ENCODE measurements at regions not wholly inside any gene's neighbourhood (a gene's known extent, or its start where the extent isn't known, plus 50 kb on each side); places are given as distances from the start of the nearest gene placed in this dataset.

DNA sequence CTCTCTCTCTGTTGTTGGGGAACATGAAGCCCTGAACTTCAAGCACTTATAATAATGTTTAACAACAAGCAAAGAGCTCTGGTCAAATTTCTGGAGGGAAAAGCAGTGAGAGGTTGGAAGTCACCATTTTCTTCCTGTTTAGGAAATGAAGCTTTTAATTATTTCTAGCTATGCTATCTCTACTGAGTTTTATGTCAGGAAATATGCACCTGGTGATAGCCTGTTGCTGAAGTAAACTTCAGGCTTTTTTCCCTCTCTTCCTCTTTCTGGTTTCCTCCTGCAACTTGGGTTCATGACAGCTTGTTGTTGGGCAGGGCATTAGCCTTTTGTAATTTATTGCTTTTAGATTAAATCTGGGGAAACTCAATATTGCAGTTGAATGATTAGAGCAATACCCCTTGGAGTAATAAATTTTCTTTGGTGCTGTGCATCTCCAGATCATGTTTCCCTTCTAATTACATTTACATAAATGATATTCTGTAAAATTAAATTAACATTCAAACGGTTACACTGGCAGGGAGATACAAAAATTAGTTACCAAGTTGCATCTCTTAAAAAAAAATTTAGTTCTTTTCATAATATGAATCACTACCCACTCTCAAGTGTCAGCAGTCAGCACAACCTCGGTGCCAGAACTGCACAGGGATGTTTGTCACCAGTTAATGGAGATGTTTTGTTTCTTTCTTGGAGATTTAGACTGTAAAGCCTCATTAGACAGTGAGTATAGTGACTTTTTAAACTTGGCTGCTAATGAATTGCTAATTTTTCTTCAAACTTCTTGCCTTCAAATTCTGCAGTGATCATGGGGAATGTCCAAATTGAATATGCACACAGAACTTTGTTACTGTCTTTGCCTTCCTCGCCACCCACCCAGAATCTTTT, 466.6 kb upstream of the ETAA1 start:
- TF ChIP-seq, protein P1, sequence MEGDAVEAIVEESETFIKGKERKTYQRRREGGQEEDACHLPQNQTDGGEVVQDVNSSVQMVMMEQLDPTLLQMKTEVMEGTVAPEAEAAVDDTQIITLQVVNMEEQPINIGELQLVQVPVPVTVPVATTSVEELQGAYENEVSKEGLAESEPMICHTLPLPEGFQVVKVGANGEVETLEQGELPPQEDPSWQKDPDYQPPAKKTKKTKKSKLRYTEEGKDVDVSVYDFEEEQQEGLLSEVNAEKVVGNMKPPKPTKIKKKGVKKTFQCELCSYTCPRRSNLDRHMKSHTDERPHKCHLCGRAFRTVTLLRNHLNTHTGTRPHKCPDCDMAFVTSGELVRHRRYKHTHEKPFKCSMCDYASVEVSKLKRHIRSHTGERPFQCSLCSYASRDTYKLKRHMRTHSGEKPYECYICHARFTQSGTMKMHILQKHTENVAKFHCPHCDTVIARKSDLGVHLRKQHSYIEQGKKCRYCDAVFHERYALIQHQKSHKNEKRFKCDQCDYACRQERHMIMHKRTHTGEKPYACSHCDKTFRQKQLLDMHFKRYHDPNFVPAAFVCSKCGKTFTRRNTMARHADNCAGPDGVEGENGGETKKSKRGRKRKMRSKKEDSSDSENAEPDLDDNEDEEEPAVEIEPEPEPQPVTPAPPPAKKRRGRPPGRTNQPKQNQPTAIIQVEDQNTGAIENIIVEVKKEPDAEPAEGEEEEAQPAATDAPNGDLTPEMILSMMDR (conservative IDR thresholded peaks at IDR 0.05; ENCODE audit: low read depth, low read length) = no peak
- no peak for TF ChIP-seq RAD21 (IDR thresholded peaks at IDR 0.05; ENCODE audit: low read length)
- no peak for TF ChIP-seq MAZ (IDR thresholded peaks at IDR 0.05; ENCODE audit: borderline replicate concordance, low read depth, low read length)
- no peak for TF ChIP-seq CHD1 (IDR thresholded peaks at IDR 0.05; ENCODE audit: low read depth, low read length)
- TF ChIP-seq SMC3 (IDR thresholded peaks at IDR 0.05; ENCODE audit: low read depth, low read length) = no peak
- no peak for TF ChIP-seq POLR2A (IDR thresholded peaks at IDR 0.05; ENCODE audit: low read depth, low read length)
- TF ChIP-seq RCOR1 (IDR thresholded peaks at IDR 0.05; ENCODE audit: insufficient replicate concordance, low read length) = no peak
- TF ChIP-seq, protein P2, sequence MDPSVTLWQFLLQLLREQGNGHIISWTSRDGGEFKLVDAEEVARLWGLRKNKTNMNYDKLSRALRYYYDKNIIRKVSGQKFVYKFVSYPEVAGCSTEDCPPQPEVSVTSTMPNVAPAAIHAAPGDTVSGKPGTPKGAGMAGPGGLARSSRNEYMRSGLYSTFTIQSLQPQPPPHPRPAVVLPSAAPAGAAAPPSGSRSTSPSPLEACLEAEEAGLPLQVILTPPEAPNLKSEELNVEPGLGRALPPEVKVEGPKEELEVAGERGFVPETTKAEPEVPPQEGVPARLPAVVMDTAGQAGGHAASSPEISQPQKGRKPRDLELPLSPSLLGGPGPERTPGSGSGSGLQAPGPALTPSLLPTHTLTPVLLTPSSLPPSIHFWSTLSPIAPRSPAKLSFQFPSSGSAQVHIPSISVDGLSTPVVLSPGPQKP (IDR thresholded peaks at IDR 0.05; ENCODE audit: borderline replicate concordance, low read depth, low read length) = no peak
- TF ChIP-seq, protein P3, sequence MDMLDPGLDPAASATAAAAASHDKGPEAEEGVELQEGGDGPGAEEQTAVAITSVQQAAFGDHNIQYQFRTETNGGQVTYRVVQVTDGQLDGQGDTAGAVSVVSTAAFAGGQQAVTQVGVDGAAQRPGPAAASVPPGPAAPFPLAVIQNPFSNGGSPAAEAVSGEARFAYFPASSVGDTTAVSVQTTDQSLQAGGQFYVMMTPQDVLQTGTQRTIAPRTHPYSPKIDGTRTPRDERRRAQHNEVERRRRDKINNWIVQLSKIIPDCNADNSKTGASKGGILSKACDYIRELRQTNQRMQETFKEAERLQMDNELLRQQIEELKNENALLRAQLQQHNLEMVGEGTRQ (IDR thresholded peaks at IDR 0.05; ENCODE audit: low read depth, low read length) = no peak
- no peak for TF ChIP-seq MAFK (IDR thresholded peaks at IDR 0.05; ENCODE audit: low read depth, low read length)
- TF ChIP-seq NFE2L2 (IDR thresholded peaks at IDR 0.05; ENCODE audit: low read depth, low read length) = no peak
- no peak for TF ChIP-seq FOS (IDR thresholded peaks at IDR 0.05; ENCODE audit: low read depth, low read length)
- no peak for TF ChIP-seq CEBPB (IDR thresholded peaks at IDR 0.05; ENCODE audit: low read depth, low read length)

All from IMR-90 (cell line).